OCI-LY1 (cell line): ENCODE measurements at regions not wholly inside any gene's neighbourhood (a gene's known extent, or its start where the extent isn't known, plus 50 kb on each side); places are given as distances from the start of the nearest gene placed in this dataset.

ENCODE experiments used
- H2AFZ ChIP-seq: fragments of 200-600 bp; sonication (generic), shearing (Covaris generic); 2 replicates; pipeline ENCODE4 v1.6.0; 2014; ENCODE audit warnings: antibody characterized with exemption, mild to moderate bottlenecking, low read length
- H3F3A ChIP-seq: fragments of 200-600 bp; sonication (generic), shearing (Covaris generic); 2 replicates; pipeline ENCODE4 v1.6.0; 2014; ENCODE audit warnings: mild to moderate bottlenecking, antibody characterized with exemption, low read length, moderate library complexity; ENCODE audit not compliant: insufficient read depth
- H3K27ac ChIP-seq: fragments of 200-600 bp; sonication (generic); 2 replicates; pipeline ENCODE4 v1.5.1; 2014; ENCODE audit warnings: low read length, mixed run types, mild to moderate bottlenecking, low read depth; ENCODE audit not compliant: poor library complexity, severe bottlenecking
- H3K27me3 ChIP-seq: fragments of 200-600 bp; sonication (generic); 2 replicates; pipeline ENCODE4 v1.6.0; 2014; ENCODE audit warnings: antibody characterized with exemption, mild to moderate bottlenecking, low read length, moderate library complexity; ENCODE audit not compliant: insufficient read depth
- H3K36me3 ChIP-seq: fragments of 200-600 bp; sonication (generic); 2 replicates; pipeline ENCODE4 v1.6.1; 2014; ENCODE audit warnings: mild to moderate bottlenecking, antibody characterized with exemption, low read length, moderate library complexity, mixed read lengths; ENCODE audit not compliant: insufficient read depth
- H3K4me1 ChIP-seq: fragments of 200-600 bp; sonication (generic); 2 replicates; pipeline ENCODE4 v1.5.1; 2014; ENCODE audit warnings: mild to moderate bottlenecking, low read length, moderate library complexity; ENCODE audit not compliant: insufficient read depth, severe bottlenecking
- H3K4me2 ChIP-seq: fragments of 200-600 bp; sonication (generic), shearing (Covaris generic); 2 replicates; pipeline ENCODE4 v1.6.1; 2014; ENCODE audit warnings: low read length
- H3K4me3 ChIP-seq: fragments of 200-600 bp; sonication (generic); 2 replicates; pipeline ENCODE4 v1.5.1; 2014; ENCODE audit warnings: low read length, low read depth, mild to moderate bottlenecking, mixed read lengths; ENCODE audit not compliant: poor library complexity, severe bottlenecking
- H3K79me2 ChIP-seq: fragments of 200-600 bp; shearing (Covaris generic); 2 replicates; pipeline ENCODE4 v1.6.1; 2016; ENCODE audit warnings: mixed run types, low read length, mixed read lengths; ENCODE audit not compliant: insufficient read depth
- H3K9ac ChIP-seq: fragments of 200-600 bp; sonication (generic), shearing (Covaris generic); 2 replicates; pipeline ENCODE4 v1.6.1; 2014; ENCODE audit warnings: mild to moderate bottlenecking, low read length, mixed read lengths
- H3K9me2 ChIP-seq: fragments of 200-600 bp; sonication (generic), shearing (Covaris generic); 2 replicates; pipeline ENCODE4 v1.6.1; 2014; ENCODE audit warnings: low read depth, mild to moderate bottlenecking, low read length, mixed read lengths
- H3K9me3 ChIP-seq: fragments of 200-600 bp; shearing (Covaris generic); 2 replicates; pipeline ENCODE4 v1.6.1; 2014; ENCODE audit warnings: low read length, mixed read lengths
- H4K20me1 ChIP-seq: fragments of 200-600 bp; sonication (generic), shearing (Covaris generic); 2 replicates; pipeline ENCODE4 v1.6.0; 2016; ENCODE audit warnings: mild to moderate bottlenecking, low read length; ENCODE audit not compliant: insufficient read depth
- CTCF ChIP-seq: fragments of 200-600 bp; sonication (generic), shearing (Covaris generic); IDR thresholded peaks from 2 replicates; pipeline ENCODE4 v1.5.1; 2017; ENCODE audit warnings: mild to moderate bottlenecking, antibody characterized with exemption, low read length, moderate library complexity, mixed read lengths
- EZH2 ChIP-seq: fragments of 200-600 bp; sonication (generic), shearing (Covaris generic); IDR thresholded peaks from 2 replicates; pipeline ENCODE4 v1.8.0; 2017; ENCODE audit warnings: borderline replicate concordance, mixed run types, mild to moderate bottlenecking, antibody characterized with exemption, low read length, moderate library complexity, mixed read lengths

GRCh38 chr4:131499141-131499873 lies 1649.8 kb upstream of the PCDH10 start:
- Histone ChIP-seq H3K4me1 (no peaks in the 10 kb centered on the region), H3K9me3 (no peaks in the 10 kb centered on the region; the same call in 1 of the 2 replicates), H3K9me2 (no peaks in the 10 kb centered on the region), H3F3A (no peaks in the 10 kb centered on the region), H3K36me3 (no peaks in the 10 kb centered on the region), H3K79me2 (no peaks in the 10 kb centered on the region), H3K27me3 (no peaks in the 10 kb centered on the region), H4K20me1 (no peaks in the 10 kb centered on the region), H3K9ac (no peak overlapping the region), H3K4me2 (no peak overlapping the region), H2AFZ (no peak overlapping the region), H3K27ac (no peak overlapping the region), H3K4me3 (no peak overlapping the region)
- TF ChIP-seq EZH2: no peak
- no peak for TF ChIP-seq CTCF

GRCh38 chr4:131509521-131509920 lies 1639.6 kb upstream of the PCDH10 start:
- Histone ChIP-seq H3F3A (no peaks in the 10 kb centered on the region), H3K4me1 (peaks cover 12% of the 10 kb centered on the region), H4K20me1 (no peaks in the 10 kb centered on the region), H3K9me2 (no peaks in the 10 kb centered on the region), H3K4me2 (no peak overlapping the region), H3K36me3 (no peaks in the 10 kb centered on the region), H3K9me3 (no peaks in the 10 kb centered on the region), H3K27me3 (no peaks in the 10 kb centered on the region), H2AFZ (peak overlapping the region; percentile 92; the same call in 1 of the 2 replicates), H3K79me2 (no peaks in the 10 kb centered on the region), H3K27ac (no peak overlapping the region), H3K9ac (no peak overlapping the region), H3K4me3 (no peak overlapping the region)
- TF ChIP-seq EZH2 (no peak), CTCF (no peak)

GRCh38 chr4:131526686-131527085 lies 1622.4 kb upstream of the PCDH10 start:
- TF ChIP-seq CTCF (no peak), EZH2 (no peak)
- no peak overlapping the region for H2AFZ ChIP-seq
- no peaks in the 10 kb centered on the region for H3K9me3 ChIP-seq
- H3K4me1 ChIP-seq: peaks cover 4% of the 10 kb centered on the region
- H3K9ac ChIP-seq: no peak overlapping the region
- H3K79me2 ChIP-seq: no peaks in the 10 kb centered on the region
- no peaks in the 10 kb centered on the region for H3K36me3 ChIP-seq
- no peak overlapping the region for H3K4me2 ChIP-seq
- no peaks in the 10 kb centered on the region for H4K20me1 ChIP-seq
- no peaks in the 10 kb centered on the region for H3K27me3 ChIP-seq
- no peak overlapping the region for H3K27ac ChIP-seq
- no peak overlapping the region for H3K4me3 ChIP-seq
- H3F3A ChIP-seq: no peaks in the 10 kb centered on the region
- H3K9me2 ChIP-seq: no peaks in the 10 kb centered on the region
